Loucy (cell line): ENCODE measurements at regions not wholly inside any gene's neighbourhood (a gene's known extent, or its start where the extent isn't known, plus 50 kb on each side); places are given as distances from the start of the nearest gene placed in this dataset.

Experiments
- H2AFZ ChIP-seq: fragments of 200-600 bp; sonication (generic); 2 replicates; pipeline ENCODE4 v1.6.0; 2016; ENCODE audit warnings: antibody characterized with exemption, mild to moderate bottlenecking, low read length, moderate library complexity
- H3F3A ChIP-seq: fragments of 200-600 bp; 2 replicates; pipeline ENCODE4 v1.6.0; 2016; ENCODE audit warnings: antibody characterized with exemption, low read depth, mild to moderate bottlenecking
- H3K27me3 ChIP-seq: fragments of 200-600 bp; sonication (generic); 2 replicates; pipeline ENCODE4 v1.6.1; 2014; ENCODE audit warnings: low read length, mild to moderate bottlenecking; ENCODE audit not compliant: insufficient read depth, poor library complexity, severe bottlenecking
- H3K36me3 ChIP-seq: fragments of 200-600 bp; sonication (generic); 2 replicates; pipeline ENCODE4 v1.6.1; 2016; ENCODE audit warnings: low read length; ENCODE audit not compliant: insufficient read depth
- H3K4me1 ChIP-seq: fragments of 200-600 bp; sonication (generic); 2 replicates; pipeline ENCODE4 v1.5.1; 2014; ENCODE audit warnings: low read length, mild to moderate bottlenecking; ENCODE audit not compliant: insufficient read depth, poor library complexity, severe bottlenecking
- H3K4me2 ChIP-seq: fragments of 200-600 bp; sonication (generic); 2 replicates; pipeline ENCODE4 v1.6.0; 2014; ENCODE audit warnings: antibody characterized with exemption, low read length, low read depth, mild to moderate bottlenecking; ENCODE audit not compliant: poor library complexity, severe bottlenecking
- H3K4me3 ChIP-seq: fragments of 200-600 bp; sonication (generic); 2 replicates; pipeline ENCODE4 v1.5.1; 2014; ENCODE audit warnings: low read length, mild to moderate bottlenecking, mixed read lengths; ENCODE audit not compliant: poor library complexity, severe bottlenecking
- H3K79me2 ChIP-seq: fragments of 200-600 bp; sonication (generic); 2 replicates; pipeline ENCODE4 v1.6.1; 2014; ENCODE audit warnings: low read length; ENCODE audit not compliant: insufficient read depth
- H3K9ac ChIP-seq: fragments of 200-600 bp; sonication (generic); 2 replicates; pipeline ENCODE4 v1.6.0; 2014; ENCODE audit warnings: mild to moderate bottlenecking, low read depth, low read length, moderate library complexity; ENCODE audit not compliant: poor library complexity, severe bottlenecking
- H3K9me2 ChIP-seq: fragments of 200-600 bp; sonication (generic); replicated peaks from 2 replicates; pipeline ENCODE4 v1.6.1; 2016; ENCODE audit warnings: low read depth, low read length, mixed read lengths
- H3K9me3 ChIP-seq: fragments of 200-600 bp; sonication (generic); 2 replicates; pipeline ENCODE4 v1.6.1; 2014; ENCODE audit warnings: mild to moderate bottlenecking, antibody characterized with exemption, low read length, low read depth; ENCODE audit not compliant: insufficient read depth
- H4K20me1 ChIP-seq: fragments of 200-600 bp; sonication (generic); 2 replicates; pipeline ENCODE4 v1.6.0; 2014; ENCODE audit warnings: antibody characterized with exemption, low read length, mild to moderate bottlenecking; ENCODE audit not compliant: insufficient read depth, poor library complexity, severe bottlenecking
- CTCF ChIP-seq: fragments of 200-600 bp; sonication (generic); conservative IDR thresholded peaks from 2 replicates; pipeline ENCODE4 v1.5.1; 2014; ENCODE audit warnings: mild to moderate bottlenecking, antibody characterized with exemption, low read length
- EZH2phosphoT487 ChIP-seq: fragments of 200-600 bp; IDR thresholded peaks from 2 replicates; pipeline ENCODE4 v1.6.1; 2018; ENCODE audit warnings: antibody characterized with exemption, mild to moderate bottlenecking, moderate library complexity, borderline replicate concordance

GRCh38 chr13:100822871-100823443, 148.4 kb upstream of the TMTC4 start:
- Histone ChIP-seq H3K36me3 (no peaks in the 10 kb centered on the region), H3F3A (no peaks in the 10 kb centered on the region), H3K79me2 (no peaks in the 10 kb centered on the region), H3K4me3 (no peak overlapping the region), H3K9ac (no peak overlapping the region), H2AFZ (no peak overlapping the region), H3K4me1 (no peaks in the 10 kb centered on the region), H3K9me3 (no peaks in the 10 kb centered on the region), H4K20me1 (no peaks in the 10 kb centered on the region), H3K4me2 (no peak overlapping the region), H3K27me3 (no peaks in the 10 kb centered on the region), H3K9me2 (no peaks in the 10 kb centered on the region)
- TF ChIP-seq CTCF (no peak), EZH2phosphoT487 (no peak)

- no peak for TF ChIP-seq CTCF
- TF ChIP-seq EZH2phosphoT487, result no peak
- Histone ChIP-seq H3K4me2 (no peak overlapping the region), H3K4me1 (no peaks in the 10 kb centered on the region), H3K9me3 (0 out of 2 replicates have a peak, but pooled peaks cover 2% of the 10 kb centered on the region), H3K36me3 (no peaks in the 10 kb centered on the region), H3K9me2 (no peaks in the 10 kb centered on the region), H4K20me1 (no peaks in the 10 kb centered on the region), H3K9ac (no peak overlapping the region), H3K79me2 (no peaks in the 10 kb centered on the region), H3K27me3 (no peaks in the 10 kb centered on the region), H3K4me3 (no peak overlapping the region), H2AFZ (no peak overlapping the region), H3F3A (no peaks in the 10 kb centered on the region)
These were observed 144.1 kb upstream of the TMTC4 start for GRCh38 chr13:100818711-100819110.

- Histone ChIP-seq H3F3A (no peaks in the 10 kb centered on the region), H2AFZ (no peak overlapping the region), H4K20me1 (no peaks in the 10 kb centered on the region), H3K36me3 (no peaks in the 10 kb centered on the region), H3K9me3 (0 out of 2 replicates have a peak, but pooled peaks cover 2% of the 10 kb centered on the region), H3K9ac (no peak overlapping the region), H3K4me2 (no peak overlapping the region), H3K27me3 (no peaks in the 10 kb centered on the region), H3K79me2 (no peaks in the 10 kb centered on the region), H3K9me2 (no peaks in the 10 kb centered on the region), H3K4me1 (no peaks in the 10 kb centered on the region), H3K4me3 (no peak overlapping the region)
- no peak for TF ChIP-seq EZH2phosphoT487
- TF ChIP-seq CTCF, result no peak
These were observed 143.3 kb upstream of the TMTC4 start for GRCh38 chr13:100817928-100818327.
